B cell (primary cell): ENCODE measurements at regions not wholly inside any gene's neighbourhood (a gene's known extent, or its start where the extent isn't known, plus 50 kb on each side); places are given as distances from the start of the nearest gene placed in this dataset.

Experiments used
- ATAC-seq: fragments of 200-7000 bp; cut with Tn5 transposase; one replicate; pipeline ENCODE4 v1.10.0; 2021; ENCODE audit warnings: low read depth, mild to moderate bottlenecking, moderate number of reproducible peaks, moderate library complexity
- CTCF ChIA-PET: fragments of 350-600 bp; sonication (Branson Sonifier 250); formaldehyde crosslinking; loops from one replicate; lab custom pipeline; 2021; ENCODE audit warnings: antibody characterized with exemption, inconsistent platforms; lab: Charles Lee
- POLR2A ChIA-PET: fragments of 350-600 bp; sonication (Branson Sonifier 250); formaldehyde crosslinking; loops from one replicate; lab custom pipeline; 2021; ENCODE audit warnings: antibody characterized with exemption; lab: Charles Lee
- DNase-seq: peaks from one replicate; pipeline ENCODE4 v3.0.0; 2013
- H2AFZ ChIP-seq: 2 replicates; pipeline ENCODE4 v1.6.1; 2012; ENCODE audit warnings: mild to moderate bottlenecking, low read depth, low read length; ENCODE audit not compliant: insufficient read depth, poor library complexity, severe bottlenecking
- H3K27ac ChIP-seq, 2 donors: 1 replicate in 1 of 2; 2 replicates in 1 of 2; pipeline ENCODE4 v1.5.1; 2012 to 2013; ENCODE audit warnings: low read length in 2 of 2, mild to moderate bottlenecking in 2 of 2, moderate library complexity in 1 of 2
- H3K27me3 ChIP-seq, 4 experiments: fragments of 200-600 bp in 1 of 4; sonication (generic) in 1 of 4; replicated peaks in 1 of 4; 1 replicate in 2 of 4; 2 replicates in 2 of 4; pipeline versions ENCODE4 v1.6.1 to v1.7.0; 2013 to 2016; ENCODE audit warnings: low read length in 3 of 4, mild to moderate bottlenecking in 2 of 4, mixed read lengths in 1 of 4, moderate library complexity in 1 of 4; ENCODE audit not compliant: insufficient read depth in 4 of 4, control insufficient read depth in 3 of 4; ENCODE audit errors: control extremely low read depth in 1 of 4
- H3K36me3 ChIP-seq, 2 experiments: replicated peaks in 1 of 2; 1 replicate in 1 of 2; 2 replicates in 1 of 2; pipeline versions ENCODE4 v1.6.1 to v1.7.1; 2013; ENCODE audit warnings: low read length in 1 of 2; ENCODE audit not compliant: insufficient read depth in 2 of 2, control insufficient read depth in 1 of 2; ENCODE audit errors: control extremely low read depth in 1 of 2, extremely low read depth in 1 of 2
- H3K4me1 ChIP-seq, 2 donors: fragments of 200-600 bp in 1 of 2; sonication (generic) in 1 of 2; 1 replicate in 1 of 2; 2 replicates in 1 of 2; pipeline versions ENCODE4 v1.5.1 to v1.6.1; 2013 to 2017; ENCODE audit warnings: low read length in 2 of 2; ENCODE audit not compliant: control insufficient read depth in 2 of 2, insufficient read depth in 2 of 2
- H3K4me2 ChIP-seq: replicated peaks from 2 replicates; pipeline ENCODE3; 2012; ENCODE audit warnings: mild to moderate bottlenecking, low read depth, low read length; ENCODE audit not compliant: poor library complexity, severe bottlenecking
- H3K4me3 ChIP-seq, 5 experiments: fragments of 200-600 bp in 1 of 5; sonication (generic) in 1 of 5; 1 replicate in 3 of 5; 2 replicates in 2 of 5; pipeline versions ENCODE4 v1.5.1 to v1.7.0; 2011 to 2016; ENCODE audit warnings: low read length in 4 of 5, mild to moderate bottlenecking in 4 of 5, low read depth in 2 of 5, control low read depth in 1 of 5, moderate library complexity in 1 of 5; ENCODE audit not compliant: insufficient read depth in 1 of 5; ENCODE audit errors: control extremely low read depth in 1 of 5, extremely low read depth in 1 of 5
- H3K79me2 ChIP-seq: fragments of 200-600 bp; sonication (generic); one replicate; pipeline ENCODE4 v1.6.0; 2016; ENCODE audit warnings: low read length; ENCODE audit not compliant: control insufficient read depth, insufficient read depth
- H3K9ac ChIP-seq: fragments of 200-600 bp; sonication (generic); 2 replicates; pipeline ENCODE4 v1.6.1; 2017; ENCODE audit warnings: mild to moderate bottlenecking, low read length, moderate library complexity
- H3K9me3 ChIP-seq, 3 donors: one replicate each; pipeline versions ENCODE4 v1.6.1 to v1.7.1; 2013; ENCODE audit warnings: low read length in 2 of 3; ENCODE audit not compliant: control insufficient read depth in 2 of 3, insufficient read depth in 1 of 3; ENCODE audit errors: control extremely low read depth in 1 of 3
- H4K20me1 ChIP-seq: 2 replicates; pipeline ENCODE4 v1.6.0; 2012; ENCODE audit warnings: mild to moderate bottlenecking, low read length; ENCODE audit not compliant: insufficient read depth, control insufficient read depth, poor library complexity, severe bottlenecking
- H3K27ac Mint-ChIP-seq: one replicate; pipeline ENCODE4 v1.8.0; 2021; ENCODE audit warnings: mixed read lengths
- H3K27me3 Mint-ChIP-seq: one replicate; pipeline ENCODE4 v1.8.0; 2021; ENCODE audit warnings: mixed read lengths
- H3K4me1 Mint-ChIP-seq: one replicate; pipeline ENCODE4 v1.8.0; 2021; ENCODE audit warnings: mixed read lengths
- H3K4me3 Mint-ChIP-seq: one replicate; pipeline ENCODE4 v1.8.0; 2021; ENCODE audit warnings: mixed read lengths
- H3K9me3 Mint-ChIP-seq: one replicate; pipeline ENCODE4 v1.8.0; 2022; ENCODE audit warnings: mixed read lengths; ENCODE audit not compliant: insufficient read depth
- EZH2 ChIP-seq: IDR thresholded peaks from 2 replicates; pipeline ENCODE4 v1.6.1; 2012; ENCODE audit warnings: borderline replicate concordance, low read depth, mild to moderate bottlenecking, moderate library complexity, low read length; ENCODE audit not compliant: insufficient read depth, poor library complexity, severe bottlenecking
- WGBS: methylation state at CpG from one replicate; pipeline ENCODE4 v1.1.5; 2013; ENCODE audit warnings: missing lambda C conversion rate; ENCODE audit not compliant: insufficient coverage; 5-methylcytosine and 5-hydroxymethylcytosine counted together
- intact Hi-C: fragments of 100-400 bp; cut with micrococcal nuclease; formaldehyde crosslinking; loops from one replicate; pipeline ENCODE4 v1.10.0; 2022
- TF ChIP-seq, protein P1 (sequence below): fragments of 200-600 bp; IDR thresholded peaks from one replicate; pipeline ENCODE4 v1.8.0; 2022; ENCODE audit warnings: antibody characterized with exemption, mild to moderate bottlenecking

- no peak for DNase-seq
- 85% methylated on average over 2 of the region's 9 CpGs for WGBS
- ChIA-PET CTCF (no interaction called here), POLR2A (no interaction called here)
- Histone ChIP-seq H2AFZ (no peak overlapping the region), H3K27ac (no peak overlapping the region), H3K27me3 (no peaks in the 10 kb centered on the region), H3K4me3 (no peak overlapping the region), H3K4me2 (no peak overlapping the region), H3K4me1 (no peaks in the 10 kb centered on the region), H4K20me1 (no peaks in the 10 kb centered on the region), H3K79me2 (no peaks in the 10 kb centered on the region), H3K9me3 (peaks cover 0 to 13% (median 0%) of the 10 kb centered on the region in 3 donors), H3K9ac (no peak overlapping the region), H3K36me3 (no peaks in the 10 kb centered on the region)
- TF ChIP-seq, protein P1, sequence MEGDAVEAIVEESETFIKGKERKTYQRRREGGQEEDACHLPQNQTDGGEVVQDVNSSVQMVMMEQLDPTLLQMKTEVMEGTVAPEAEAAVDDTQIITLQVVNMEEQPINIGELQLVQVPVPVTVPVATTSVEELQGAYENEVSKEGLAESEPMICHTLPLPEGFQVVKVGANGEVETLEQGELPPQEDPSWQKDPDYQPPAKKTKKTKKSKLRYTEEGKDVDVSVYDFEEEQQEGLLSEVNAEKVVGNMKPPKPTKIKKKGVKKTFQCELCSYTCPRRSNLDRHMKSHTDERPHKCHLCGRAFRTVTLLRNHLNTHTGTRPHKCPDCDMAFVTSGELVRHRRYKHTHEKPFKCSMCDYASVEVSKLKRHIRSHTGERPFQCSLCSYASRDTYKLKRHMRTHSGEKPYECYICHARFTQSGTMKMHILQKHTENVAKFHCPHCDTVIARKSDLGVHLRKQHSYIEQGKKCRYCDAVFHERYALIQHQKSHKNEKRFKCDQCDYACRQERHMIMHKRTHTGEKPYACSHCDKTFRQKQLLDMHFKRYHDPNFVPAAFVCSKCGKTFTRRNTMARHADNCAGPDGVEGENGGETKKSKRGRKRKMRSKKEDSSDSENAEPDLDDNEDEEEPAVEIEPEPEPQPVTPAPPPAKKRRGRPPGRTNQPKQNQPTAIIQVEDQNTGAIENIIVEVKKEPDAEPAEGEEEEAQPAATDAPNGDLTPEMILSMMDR, result no peak
- TF ChIP-seq EZH2, result no peak
- Mint-ChIP-seq H3K27me3 (no peaks in the 10 kb centered on the region), H3K27ac (no peak overlapping the region), H3K4me1 (no peaks in the 10 kb centered on the region), H3K4me3 (no peak overlapping the region), H3K9me3 (no peaks in the 10 kb centered on the region)
- ATAC-seq, result no peak
- intact Hi-C loops, result no loop called here
Observed at GRCh38 chr7:68900096-68900495, 698.2 kb upstream of the AUTS2 start.

GRCh38 chr7:68904630-68905029 lies 693.6 kb upstream of the AUTS2 start:
- Mint-ChIP-seq H3K9me3 (peaks cover 7% of the 10 kb centered on the region), H3K27me3 (peaks cover 3% of the 10 kb centered on the region), H3K4me3 (no peak overlapping the region), H3K27ac (no peak overlapping the region), H3K4me1 (no peaks in the 10 kb centered on the region)
- Histone ChIP-seq H3K9ac (no peak overlapping the region), H3K27ac (no peak overlapping the region), H3K79me2 (no peaks in the 10 kb centered on the region), H2AFZ (no peak overlapping the region), H4K20me1 (no peaks in the 10 kb centered on the region), H3K4me1 (no peaks in the 10 kb centered on the region), H3K36me3 (no peaks in the 10 kb centered on the region), H3K4me2 (no peak overlapping the region), H3K4me3 (no peak overlapping the region), H3K27me3 (no peaks in the 10 kb centered on the region), H3K9me3 (peaks cover 0 to 9% (median 0%) of the 10 kb centered on the region in 3 donors)
- ChIA-PET POLR2A (no interaction called here), CTCF (no interaction called here)
- WGBS, result no CpG with 5 or more reads among the region's 3 CpGs
- ATAC-seq (no peak), DNase-seq (no peak)
- TF ChIP-seq, protein P1, result no peak
- no peak for TF ChIP-seq EZH2
- intact Hi-C loops, result no loop called here
